Stimulated activated naive CD4-positive, alpha-beta T cell (primary cell): ENCODE measurements at regions not wholly inside any gene's neighbourhood (a gene's known extent, or its start where the extent isn't known, plus 50 kb on each side); places are given as distances from the start of the nearest gene placed in this dataset.

Experiments used
- DNase-seq, 6 experiments: peaks; one replicate each; lab custom pipeline; 2025; lab: John Stamatoyannopoulos, UW

DNA sequence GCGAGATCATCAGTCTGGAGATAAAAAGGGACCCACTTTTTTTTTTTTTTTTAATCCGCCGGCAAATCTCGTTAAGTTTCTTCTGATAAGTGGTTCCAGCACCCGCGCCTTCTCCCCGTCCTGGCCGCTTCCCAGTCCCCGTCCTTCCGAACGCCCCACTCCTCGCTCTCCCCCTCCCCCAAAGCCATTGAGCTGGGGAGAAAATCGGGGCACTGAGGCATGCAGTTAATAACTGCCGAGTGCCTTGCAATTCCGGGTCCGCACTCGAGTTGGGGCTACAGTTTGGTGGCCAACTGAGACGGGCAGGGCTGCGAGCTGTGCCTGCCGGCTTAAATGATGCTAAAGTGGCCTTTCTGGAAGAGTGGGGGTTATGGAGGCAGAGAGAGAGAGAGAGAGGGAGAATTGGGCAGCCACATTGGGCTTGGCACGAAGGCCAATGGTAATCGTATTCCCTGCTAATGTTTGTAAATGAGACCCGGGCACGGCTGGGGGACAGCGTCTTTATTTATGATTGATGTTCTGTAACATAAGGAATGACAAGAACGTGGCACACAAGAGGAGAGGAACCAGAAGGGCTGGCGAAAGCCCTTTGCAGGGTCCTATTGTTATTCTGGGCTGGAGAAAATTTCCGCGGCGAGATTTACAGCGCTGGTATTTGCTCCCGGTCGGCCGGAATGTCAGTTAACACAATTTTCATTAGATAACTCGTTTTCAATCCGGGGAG is 115.4 kb upstream of the MYL2 start:
- DNase-seq = no peak

DNA sequence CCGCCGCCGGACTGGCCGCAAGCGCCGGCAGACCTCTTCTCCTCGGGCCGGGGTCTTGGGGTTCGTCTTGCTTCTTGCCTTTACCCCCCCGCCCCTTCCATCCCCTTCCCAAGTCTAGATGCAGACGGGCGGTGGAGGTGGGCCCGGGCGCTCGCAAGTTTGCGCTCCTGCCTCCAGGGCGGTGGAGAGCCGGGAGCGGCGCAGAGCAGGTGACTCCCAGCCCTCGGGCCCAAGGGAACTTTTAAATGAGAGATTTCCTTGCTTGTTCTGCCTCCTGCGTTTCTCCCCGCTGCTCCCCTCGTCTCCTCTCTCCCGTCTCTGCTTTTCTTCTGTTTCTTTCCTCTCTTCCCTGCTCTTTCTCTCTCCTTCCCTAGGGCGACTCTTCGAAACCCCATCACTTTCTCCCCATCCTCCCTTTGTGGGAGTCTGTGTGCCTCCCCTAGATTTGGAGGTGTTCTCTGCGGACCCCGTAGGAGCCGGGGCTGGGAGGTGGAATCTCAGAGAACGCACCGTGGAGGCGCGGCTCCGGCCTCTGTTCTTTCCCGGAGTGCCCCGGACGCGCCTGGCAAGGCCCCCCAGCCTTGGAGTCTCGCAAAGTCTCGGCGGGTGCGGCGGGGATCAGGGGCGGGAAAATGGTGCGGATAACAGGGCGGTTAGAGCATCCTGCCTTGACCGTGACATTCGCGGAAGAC is 114.7 kb upstream of the MYL2 start:
- DNase-seq = peak in 1 of 6 experiments; percentile 30

DNA sequence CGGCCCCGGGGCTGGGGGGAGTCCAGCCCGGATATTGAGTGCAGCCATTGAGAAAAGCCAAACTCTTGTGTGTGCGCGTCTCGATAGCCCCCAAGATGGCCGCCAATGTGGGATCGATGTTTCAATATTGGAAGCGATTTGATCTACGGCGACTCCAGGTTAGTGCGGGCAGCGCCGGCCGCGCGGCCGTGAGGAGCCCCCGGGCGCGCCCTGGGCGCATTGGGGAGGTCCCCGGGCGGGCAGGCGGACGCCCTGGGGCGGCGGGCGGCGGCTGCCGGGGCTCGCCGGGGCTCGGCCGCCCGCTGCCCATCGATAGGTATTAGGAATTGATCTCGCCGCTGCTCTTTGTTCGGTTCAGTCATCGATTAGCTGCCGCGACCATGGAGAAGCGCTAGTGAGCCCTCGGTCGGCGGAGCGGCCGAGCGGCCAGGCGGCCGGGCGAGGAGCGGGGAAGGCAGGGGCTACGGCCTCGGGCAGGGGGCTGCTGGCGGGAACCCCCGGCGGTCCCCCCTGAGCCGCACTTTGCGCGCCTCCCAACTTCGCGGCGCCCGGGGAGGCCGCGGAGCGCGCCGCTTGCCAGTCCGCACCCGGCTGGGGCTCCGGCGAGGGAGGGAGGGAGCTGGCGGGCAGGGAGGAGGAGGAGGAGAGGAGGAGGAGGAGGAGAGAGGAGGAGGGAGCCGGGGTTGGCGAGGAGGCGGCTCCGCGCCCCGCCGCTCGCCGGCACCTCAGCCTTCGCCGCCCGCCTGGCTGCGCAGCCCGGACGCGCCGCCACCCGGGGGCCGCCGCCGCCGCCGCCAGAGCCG is 113.9 kb upstream of the MYL2 start, which contains the start of gene CUX2:
Gene CUX2, plus strand, starts transcription at position 83 of the 803 bp plus-strand sequence.
- DNase-seq = peak in 2 of 6 experiments; percentile 4 to 24

DNA sequence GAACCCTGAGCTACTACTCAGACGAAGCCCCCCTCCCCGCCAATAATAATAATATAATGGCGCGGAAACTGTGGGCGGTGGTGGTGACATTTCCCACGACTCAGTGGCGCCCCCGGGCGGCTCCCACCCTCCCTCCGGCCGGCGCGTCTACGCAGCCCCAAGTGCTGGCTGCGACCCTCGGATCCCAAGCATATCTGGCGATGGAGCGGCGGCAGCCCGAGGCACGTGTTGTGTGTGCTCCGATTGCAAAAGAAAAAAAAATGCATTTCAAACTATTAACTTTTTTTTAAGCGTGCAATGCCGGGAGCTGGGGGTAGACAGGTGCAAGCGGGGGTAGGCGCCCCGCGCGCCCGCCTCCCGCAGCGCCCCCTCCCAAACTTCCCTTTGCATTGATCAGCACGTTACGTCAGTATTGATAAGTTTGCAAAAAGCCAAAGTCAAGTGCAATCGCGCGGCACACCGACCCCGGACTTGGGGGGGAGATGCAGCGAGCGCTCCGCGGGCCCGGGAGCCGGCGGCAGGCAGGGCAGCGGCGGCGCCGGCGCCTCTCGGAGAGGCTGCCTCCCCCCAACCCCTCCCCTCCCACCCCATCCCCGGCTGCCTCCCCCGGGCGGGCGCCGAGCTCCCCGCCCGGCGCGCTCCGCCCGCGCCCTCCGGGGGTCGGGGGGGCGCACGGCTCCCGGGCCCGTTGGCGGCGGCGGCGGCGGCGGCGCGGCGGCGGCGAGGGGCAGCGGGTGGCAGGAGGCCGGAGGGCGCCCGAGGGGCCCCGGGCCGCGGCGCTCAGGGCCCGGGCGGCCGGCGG is 113.1 kb upstream of the MYL2 start:
- no peak for DNase-seq

DNA sequence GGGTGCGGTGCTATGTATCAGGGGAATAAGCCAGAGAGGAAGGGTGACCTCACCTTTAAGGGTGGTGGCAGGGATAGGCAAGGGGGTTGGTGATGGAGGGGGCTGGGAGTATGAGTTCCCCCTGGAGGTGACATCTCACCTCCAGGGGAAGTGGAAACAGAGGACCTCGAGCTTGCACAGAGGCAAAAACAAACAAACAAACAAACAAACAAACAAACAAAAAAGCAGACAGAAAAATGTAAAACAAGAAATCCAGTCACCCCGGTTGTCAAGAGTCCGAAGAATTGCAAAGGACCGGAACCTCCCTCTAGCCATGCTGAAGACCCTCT is 112.2 kb upstream of the MYL2 start:
- no peak for DNase-seq

DNA sequence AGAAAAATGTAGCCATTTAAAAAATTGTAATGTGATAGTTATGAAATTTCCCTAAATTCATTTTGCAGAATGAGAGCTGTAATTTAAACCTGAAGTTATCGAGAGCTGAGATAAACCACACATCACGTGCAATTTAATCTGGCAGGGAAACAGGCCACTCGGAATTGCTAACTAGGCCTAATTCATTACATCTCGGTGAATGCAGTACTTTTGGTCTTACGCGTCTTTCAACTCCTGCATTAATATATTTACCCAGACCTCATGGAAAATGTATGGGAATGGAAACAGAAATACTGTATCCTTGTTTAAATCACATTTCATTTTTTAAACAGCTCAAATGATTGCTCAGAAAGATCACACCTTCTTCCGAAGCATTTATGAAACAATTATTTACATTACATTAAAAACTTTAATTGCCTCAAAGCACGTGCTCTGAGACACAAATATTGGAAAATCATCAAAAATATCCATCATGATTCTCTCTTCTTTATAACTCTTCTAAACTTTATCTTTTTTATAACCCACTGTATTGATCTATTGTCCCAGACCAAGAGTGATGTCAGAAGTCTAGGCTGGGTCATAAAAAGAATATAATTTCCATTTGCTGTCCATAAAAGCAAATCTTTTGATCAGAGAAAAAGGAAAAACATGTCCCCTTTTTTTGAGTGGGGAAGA is 111.7 kb upstream of the MYL2 start:
- DNase-seq = no peak

DNA sequence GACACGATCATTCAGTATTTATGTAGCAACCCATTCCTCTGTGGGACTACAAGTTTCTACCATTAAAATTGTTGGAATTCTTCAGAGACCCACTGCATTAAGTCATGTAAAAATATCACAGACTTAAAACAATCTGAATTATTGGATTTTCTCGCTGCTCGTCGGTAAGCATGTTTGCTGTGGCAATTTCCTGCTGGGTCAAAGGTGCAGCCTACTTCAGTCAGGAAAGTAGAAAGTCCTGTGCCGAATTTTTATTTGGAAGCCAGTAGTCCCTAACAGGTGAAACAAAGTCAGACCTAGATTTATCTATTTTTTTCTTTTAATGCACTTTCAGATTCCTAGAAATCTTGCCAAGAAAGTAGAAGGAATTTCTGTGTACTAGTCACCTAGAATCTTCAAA is 110.4 kb upstream of the MYL2 start:
- no peak for DNase-seq

DNA sequence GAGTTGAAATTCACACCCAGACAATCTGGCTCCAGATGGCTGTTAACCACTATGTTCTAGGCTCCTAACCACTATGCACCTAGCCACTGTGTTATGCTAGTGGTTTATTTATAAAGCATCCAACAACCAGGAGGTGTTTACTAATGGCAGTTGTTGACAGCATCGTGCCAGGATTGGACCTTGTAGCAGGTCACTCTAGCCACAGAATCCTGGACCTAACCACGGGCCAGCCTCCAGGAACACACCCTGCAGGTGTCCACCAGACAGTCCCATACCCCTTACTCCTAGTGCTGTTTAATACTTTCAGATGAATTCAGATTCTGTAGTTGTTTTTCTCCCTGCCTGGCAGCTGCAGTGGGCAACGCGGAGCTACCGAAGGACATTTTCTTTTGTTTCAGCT is 109.4 kb upstream of the MYL2 start:
- DNase-seq = no peak

DNA sequence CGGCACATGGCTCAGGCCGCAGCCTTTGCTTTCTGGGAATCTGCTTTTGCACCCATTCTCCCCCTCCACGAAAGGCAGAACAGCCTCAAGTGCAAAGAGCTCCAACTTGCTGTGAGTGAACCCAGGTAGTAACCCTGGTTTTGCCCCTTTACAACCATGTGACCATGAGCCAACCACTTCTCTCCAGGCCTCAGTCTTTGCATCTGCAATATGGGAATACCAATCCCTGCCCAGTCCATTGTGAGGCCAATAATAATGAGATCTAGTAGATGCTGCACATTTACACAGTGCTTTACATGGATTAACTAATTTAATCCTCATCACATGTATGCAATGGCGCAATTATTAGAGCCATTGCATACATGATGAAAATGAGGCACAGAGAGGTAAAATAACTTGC is 108.9 kb upstream of the MYL2 start:
- DNase-seq = no peak

DNA sequence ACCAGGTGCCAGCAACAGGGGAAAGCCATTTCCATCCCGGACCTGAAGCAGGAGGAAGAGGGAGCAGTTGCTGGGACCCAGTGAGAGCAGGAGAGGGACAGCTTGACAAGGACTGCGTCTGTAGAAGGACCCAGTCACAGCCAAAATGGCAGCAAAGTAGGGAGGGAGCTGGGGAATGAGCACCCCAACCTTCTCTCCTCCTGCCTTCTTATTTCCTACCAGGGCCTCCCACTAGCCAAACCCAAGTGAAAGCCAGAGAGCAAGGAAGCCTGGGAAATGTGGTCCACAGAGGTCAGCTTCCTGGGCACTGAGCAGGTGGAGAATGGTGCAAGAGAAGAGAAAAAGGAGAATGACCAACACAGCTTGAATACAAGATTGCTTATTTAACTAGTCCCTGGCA is 108.5 kb upstream of the MYL2 start:
- no peak for DNase-seq

DNA sequence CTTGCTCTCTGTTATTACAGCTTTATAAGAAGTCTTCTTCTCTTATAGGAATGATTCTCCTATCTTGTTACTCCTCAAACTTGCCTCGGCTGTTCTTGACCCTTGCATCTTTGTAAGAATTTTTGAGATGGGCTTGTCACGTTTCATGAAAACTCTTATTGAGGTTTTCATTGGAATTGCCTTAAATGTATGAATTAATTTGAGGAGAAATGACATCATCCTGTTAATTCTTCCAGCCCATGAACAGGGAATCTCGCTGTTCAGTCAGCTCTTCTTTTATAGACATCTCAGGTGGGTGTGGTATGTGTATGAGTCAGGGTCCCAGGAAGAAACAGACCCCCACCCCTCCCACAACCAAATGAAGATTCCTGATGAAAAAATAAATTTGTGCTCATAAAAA is 107.1 kb upstream of the MYL2 start:
- DNase-seq = no peak

DNA sequence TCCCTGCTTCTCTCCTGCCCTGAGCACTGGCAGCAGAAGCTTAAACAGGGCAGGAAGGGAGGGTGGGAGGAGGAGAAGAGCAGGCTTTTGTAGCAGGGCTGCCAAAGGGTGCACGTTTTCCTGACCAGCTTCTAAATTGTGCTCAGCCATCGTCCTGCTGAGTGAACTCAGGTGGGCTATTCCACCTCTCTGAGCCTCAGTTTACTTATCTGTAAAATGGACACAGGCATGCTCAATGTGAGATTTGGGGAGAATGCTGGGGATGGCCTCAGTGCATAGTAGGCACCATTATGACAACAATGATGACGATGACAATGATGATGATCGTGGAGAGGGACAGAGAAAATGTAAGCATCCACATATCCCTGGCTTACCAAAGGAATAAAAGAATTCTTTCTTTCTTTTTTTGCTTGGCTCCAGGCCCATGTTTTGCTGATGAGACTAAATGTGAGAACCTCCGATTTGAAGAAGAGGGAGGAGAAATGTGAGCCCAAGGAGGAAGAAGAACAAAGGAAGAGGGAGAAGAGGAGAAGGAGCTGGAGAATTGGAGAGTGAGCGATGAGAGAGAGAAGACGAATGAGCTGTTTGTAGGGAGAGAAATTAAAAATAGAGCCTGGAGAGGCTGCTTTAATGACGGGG is 105.5 kb upstream of the MYL2 start:
- DNase-seq = no peak

DNA sequence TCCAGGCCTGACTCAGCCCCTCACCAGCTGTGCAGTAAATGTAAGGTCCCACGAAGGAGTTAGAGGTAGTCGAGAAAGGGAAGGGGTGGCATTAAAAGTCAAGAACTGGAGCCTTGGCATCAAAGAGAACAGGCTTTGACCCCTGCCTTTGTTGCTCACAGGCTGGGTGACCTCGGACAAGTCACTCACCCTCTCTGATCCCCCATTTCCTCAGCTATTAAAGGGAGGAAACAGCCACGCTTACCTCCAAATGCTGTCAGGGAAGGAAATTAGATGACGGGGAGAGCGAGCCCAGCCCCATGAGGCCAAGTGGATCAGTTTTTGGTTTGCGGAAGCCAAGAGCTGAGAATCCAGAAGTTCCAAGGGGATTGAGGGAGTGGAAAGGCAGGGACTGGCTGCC is 104.9 kb upstream of the MYL2 start:
- no peak for DNase-seq

DNA sequence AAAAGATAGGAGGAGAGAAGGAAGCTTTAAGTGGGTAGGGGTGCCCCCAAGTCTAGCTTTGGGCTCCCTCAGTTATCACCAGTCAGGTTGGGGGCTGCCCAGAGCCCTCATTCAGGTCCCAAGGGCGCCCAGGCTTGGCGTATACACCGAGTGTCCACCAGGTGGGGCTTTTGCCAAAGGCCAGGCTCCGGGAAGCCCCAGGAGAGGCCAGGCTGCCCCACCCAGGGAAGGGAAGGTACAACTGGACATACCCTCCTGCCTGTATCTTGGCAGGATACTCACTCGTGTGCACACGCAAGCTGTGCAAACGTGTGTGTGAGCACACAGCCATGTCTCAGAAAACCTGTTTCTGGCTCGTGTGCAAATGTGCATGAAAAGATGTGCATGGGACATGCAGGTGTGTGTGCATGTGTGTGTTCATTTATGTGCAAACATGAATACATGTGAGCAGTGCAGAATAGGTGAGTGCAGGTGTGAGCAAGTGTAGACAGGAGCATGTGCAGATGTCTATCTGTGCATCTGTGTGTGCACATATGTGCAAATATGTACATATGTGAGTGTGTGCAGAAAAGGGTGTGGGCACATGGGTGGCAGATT is 103.9 kb upstream of the MYL2 start:
- peak in 5 of 6 experiments; percentile 37 to 48 (median 43) for DNase-seq

DNA sequence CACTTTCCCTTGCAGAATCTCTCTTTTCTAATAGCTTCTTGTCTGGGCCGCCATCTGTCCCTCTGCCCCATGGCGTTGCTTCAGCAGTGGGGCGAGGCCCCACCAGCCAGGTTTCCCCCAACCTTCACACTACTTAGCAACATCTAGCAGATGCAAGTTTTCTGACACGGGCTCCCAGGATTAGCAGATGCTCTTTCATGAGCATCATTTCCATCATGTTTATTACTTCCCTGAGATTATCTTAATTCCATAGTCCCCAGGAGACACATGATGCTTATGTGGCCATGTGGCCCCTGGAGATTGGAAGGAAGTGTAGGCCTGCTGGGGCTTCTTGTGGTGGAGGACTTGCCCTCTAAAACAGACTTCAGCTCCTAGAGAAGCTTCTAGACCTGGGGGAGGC is 102.0 kb upstream of the MYL2 start:
- DNase-seq = no peak

DNA sequence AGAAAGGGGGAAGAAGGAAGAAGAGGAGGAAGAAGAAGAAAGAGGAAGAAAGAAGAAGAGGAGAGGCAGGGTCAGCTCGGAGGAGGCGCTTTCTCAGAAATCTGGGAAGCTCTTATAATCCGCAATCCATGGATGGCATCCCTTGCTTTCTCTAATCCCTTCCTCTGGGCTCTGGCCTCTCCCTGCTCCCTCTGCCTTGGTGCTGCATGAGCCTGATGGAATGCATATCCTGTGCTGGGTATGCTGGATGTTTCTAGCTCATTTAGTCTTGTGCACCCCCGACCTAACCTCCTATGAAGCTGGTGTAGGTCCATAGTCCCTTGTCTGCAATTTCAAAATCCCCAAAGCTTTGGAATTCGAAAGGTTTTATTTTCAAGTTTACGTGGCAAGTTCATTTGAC is 94.2 kb upstream of the MYL2 start:
- DNase-seq = no peak

DNA sequence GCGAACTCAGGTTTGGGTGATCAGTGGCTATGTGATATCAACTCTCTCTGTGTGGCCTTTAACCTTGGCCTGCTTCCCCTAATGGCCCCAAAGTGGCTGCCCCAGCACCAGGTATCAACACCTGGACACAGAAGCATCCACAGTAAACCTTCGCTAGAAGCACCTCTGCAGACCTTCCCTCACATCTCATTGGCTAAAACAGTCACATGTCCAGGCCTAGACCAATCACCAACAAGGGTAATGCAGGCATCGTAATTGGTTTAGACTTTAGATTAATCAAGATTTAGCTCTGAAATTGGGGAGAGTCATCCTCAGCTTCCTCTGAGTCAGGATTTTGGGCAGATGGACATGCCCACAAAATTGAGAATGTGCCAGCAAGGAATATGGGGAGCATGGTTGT is 92.5 kb upstream of the MYL2 start:
- DNase-seq = no peak

DNA sequence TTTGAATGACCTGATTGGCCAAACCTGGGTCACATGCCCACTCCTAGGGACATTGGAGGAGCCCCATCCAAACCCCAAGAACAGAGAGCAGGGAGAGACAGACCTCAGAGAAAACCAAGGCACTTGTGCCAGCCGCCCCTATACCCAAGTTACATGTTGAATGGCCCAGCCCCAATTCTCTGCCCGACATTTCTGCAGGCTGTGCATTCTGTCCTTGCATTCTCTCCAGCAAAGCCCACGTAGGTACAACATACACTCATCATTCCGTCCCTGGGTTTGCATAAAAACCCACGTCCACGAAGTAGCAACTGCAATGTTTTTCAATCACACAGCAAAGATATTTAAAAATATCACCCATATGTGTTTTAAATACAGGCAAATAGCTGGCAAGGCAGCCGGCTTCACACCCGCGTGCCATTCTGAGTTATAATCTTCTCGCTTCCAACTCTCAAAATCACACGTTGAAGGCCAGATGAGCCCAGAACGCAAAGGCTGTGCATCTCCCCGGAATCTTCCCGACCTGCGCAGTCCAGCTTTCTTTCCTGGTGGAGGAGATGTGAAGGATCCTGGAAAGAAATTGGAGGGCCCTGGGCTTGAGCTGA is 91.7 kb upstream of the MYL2 start:
- DNase-seq = no peak

DNA sequence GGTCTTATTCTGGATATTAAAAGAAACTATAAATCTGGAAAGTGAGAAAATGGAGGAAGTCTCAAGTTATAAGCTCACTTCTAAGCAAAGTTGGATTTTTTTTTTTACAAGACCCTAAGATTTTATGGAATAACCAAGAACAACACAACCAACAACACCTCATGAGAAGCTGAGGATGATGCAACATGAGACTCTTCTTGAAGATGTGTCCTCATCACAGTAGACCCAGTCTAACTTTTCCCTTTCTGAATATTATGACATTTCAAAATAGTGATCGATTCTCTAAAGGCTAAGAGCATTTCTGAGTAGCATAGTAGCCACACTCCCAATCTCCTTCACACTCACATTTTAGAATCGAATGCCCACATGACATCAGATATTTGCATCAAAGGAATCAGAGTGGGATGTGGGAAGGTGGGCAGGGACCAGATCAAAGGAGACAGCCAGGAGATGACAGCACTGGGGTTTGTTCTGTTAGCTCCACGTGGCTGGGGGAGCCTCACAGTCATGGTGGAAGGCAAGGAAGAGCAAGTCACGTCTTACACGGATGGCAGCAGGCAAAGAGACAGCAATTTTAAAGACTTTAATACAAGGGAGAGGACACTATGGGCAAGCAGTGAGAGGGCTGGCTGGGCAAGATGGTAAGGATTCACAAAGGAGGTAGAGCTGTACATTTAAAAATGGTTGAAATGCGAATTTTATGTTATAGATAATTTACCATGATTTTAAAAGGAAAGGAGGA is 90.7 kb upstream of the MYL2 start:
- DNase-seq = no peak

DNA sequence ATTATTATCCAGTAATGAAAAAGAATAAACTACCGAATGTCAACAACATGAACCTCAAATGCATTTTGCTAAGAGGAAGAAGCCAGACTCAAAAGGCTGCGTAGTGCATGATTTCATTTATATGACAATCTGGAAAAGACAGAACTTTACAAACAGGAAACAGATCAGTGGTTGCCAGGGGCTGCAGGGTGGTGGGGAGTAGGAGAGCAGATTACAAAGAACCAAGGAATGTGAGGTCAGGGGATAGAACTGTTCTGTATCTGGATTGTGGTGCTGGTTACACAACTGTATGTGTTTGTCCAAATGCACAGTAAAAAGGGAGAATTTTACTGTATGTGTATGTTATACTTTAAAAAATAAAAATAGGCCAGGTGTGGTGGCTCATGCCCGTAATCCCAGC is 89.7 kb upstream of the MYL2 start:
- no peak for DNase-seq
